ENCODE measurements at regions not wholly inside any gene's neighbourhood (a gene's known extent, or its start where the extent isn't known, plus 50 kb on each side); places are given as distances from the start of the nearest gene placed in this dataset.
A peak's percentile ranks its signal among the peaks of the same experiment; 100 is the strongest.

DNA sequence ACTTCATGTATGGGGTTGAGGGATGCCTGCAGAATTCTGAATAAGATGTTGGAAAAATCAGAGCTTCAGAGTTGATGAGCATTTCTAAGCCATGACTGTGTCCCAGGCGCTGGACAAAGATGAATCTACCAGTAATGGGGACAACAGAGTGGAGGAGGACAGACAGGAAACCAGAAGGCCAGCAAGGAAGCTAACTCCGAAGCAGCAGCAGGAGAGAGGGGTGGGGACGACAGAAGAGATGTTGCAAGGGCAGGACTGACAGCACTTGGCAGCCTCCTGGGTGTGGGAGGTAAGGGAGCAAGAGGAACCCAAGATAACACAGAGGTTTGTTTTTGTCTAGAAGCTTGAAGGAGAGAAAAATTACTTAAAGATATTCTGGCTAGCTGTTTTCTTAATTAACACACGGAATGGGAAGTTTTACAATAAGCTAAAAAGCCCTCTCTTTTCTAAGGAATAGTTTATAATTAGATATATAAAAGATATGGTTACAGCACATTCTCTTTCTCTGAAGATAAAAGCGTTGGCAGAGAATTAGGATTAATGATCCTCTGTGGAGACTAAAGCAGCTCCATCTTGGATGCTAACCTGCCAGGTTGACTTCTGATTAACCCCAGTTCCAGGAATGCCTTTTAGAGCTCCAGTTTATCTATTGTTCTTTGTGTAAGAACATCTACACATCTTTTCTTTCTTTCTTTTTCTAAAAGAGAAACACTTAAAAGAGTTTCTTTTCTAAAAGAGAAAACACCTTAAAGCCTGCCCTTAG lies 92.7 kb downstream of the TENT5C start:
- no peak for DNase-seq
- peak in 1 of 4 donors; percentile 22 for ATAC-seq
- Histone ChIP-seq H3K4me3 (no peak overlapping the region), H3K9me3 (no peaks in the 10 kb centered on the region), H3K4me1 (no peaks in the 10 kb centered on the region), H3K36me3 (no peaks in the 10 kb centered on the region), H3K27ac (no peak overlapping the region), H3K27me3 (no peaks in the 10 kb centered on the region)
- WGBS (ENCODE audit: insufficient coverage, low coverage, low lambda C conversion rate, missing lambda C conversion rate): 31% methylated on average over 5 of the region's 5 CpGs
- TF ChIP-seq, protein P1, sequence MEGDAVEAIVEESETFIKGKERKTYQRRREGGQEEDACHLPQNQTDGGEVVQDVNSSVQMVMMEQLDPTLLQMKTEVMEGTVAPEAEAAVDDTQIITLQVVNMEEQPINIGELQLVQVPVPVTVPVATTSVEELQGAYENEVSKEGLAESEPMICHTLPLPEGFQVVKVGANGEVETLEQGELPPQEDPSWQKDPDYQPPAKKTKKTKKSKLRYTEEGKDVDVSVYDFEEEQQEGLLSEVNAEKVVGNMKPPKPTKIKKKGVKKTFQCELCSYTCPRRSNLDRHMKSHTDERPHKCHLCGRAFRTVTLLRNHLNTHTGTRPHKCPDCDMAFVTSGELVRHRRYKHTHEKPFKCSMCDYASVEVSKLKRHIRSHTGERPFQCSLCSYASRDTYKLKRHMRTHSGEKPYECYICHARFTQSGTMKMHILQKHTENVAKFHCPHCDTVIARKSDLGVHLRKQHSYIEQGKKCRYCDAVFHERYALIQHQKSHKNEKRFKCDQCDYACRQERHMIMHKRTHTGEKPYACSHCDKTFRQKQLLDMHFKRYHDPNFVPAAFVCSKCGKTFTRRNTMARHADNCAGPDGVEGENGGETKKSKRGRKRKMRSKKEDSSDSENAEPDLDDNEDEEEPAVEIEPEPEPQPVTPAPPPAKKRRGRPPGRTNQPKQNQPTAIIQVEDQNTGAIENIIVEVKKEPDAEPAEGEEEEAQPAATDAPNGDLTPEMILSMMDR (IDR thresholded peaks at IDR 0.05): no peak
- no peak for TF ChIP-seq POLR2A (IDR thresholded peaks at IDR 0.05)
- intact Hi-C loops (cut with DNase I): no loop called here

DNA sequence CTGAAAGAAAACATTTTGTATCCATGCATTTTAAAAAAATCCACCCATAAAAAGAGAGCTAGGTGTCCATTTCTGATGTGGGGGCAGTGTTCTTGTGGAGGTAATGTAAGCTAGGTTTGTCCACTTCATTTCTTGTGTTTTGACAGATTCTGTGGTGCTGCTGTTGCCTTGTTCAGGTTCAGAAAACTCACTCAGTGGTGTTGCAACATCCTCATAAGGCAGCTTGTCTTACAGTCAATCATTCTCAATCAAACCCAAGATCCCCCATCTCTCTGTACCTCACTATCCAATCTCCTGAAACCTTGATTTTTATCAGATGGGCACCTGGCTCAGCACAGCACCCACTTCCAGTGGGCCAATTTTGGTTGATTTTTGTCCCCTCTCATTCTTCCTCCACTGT lies 94.1 kb downstream of the TENT5C start:
- TF ChIP-seq POLR2A (IDR thresholded peaks at IDR 0.05): no peak
- TF ChIP-seq, protein P1 (IDR thresholded peaks at IDR 0.05): no peak
- Histone ChIP-seq H3K4me3 (no peak overlapping the region), H3K27me3 (no peaks in the 10 kb centered on the region), H3K36me3 (no peaks in the 10 kb centered on the region), H3K4me1 (no peaks in the 10 kb centered on the region), H3K9me3 (no peaks in the 10 kb centered on the region), H3K27ac (no peak overlapping the region)
- intact Hi-C loops (cut with DNase I): no loop called here
- ATAC-seq (no peak), DNase-seq (no peak)

DNA sequence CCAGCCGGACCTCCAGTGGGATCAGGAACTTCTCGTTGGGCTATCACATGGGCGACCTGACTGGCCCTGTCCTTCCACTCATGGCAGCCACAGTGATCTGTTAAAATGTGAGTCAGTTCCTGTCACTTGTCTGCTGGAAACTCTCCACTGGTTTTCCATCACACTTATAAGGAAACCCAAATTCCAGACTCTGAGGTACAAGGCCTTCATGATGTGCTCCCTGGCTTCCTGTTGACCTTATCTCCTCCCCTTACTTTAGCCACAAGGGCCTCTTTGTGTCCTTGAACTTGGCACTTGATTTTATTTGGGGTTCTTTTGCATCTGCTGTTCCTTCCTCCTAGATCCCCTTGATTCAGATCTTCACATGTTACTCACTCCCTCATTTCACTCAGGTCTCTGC lies 96.8 kb downstream of the TENT5C start:
- no peak for TF ChIP-seq POLR2A (IDR thresholded peaks at IDR 0.05)
- TF ChIP-seq, protein P1 (IDR thresholded peaks at IDR 0.05): no peak
- ATAC-seq: no peak

DNA sequence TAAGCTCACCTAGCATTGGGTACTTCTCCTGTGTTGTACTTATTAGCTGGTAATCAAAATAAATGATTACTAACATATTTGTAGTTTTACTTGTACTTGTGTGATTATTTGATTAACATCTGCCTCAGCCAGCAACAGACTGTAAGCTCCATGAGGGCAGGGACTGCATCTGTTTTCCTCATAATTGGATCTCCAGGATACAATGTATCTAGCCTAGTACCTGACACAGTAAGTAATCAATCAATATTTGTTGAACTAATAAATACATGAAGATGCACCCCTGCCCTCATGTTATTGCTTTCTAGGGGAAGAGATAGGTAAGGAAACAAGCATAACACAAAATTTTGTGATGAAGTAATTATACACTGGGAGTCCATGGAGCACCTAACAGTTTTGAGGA lies 101.5 kb downstream of the TENT5C start:
- no peak for DNase-seq
- H3K27me3 ChIP-seq: no peaks in the 10 kb centered on the region
- ATAC-seq: no peak
- no peaks in the 10 kb centered on the region for H3K9me3 ChIP-seq
- TF ChIP-seq POLR2A (IDR thresholded peaks at IDR 0.05): no peak
- TF ChIP-seq, protein P1 (IDR thresholded peaks at IDR 0.05): no peak
- no peak overlapping the region for H3K4me3 ChIP-seq
- H3K27ac ChIP-seq: no peak overlapping the region
- H3K36me3 ChIP-seq: no peaks in the 10 kb centered on the region
- no peaks in the 10 kb centered on the region for H3K4me1 ChIP-seq
- intact Hi-C loops (cut with DNase I): no loop called here

More for the DNA sequence above, 96.8 kb downstream of the TENT5C start:
- H3K36me3 ChIP-seq: no peaks in the 10 kb centered on the region
- H3K27me3 ChIP-seq: no peaks in the 10 kb centered on the region
- WGBS (ENCODE audit: insufficient coverage, low coverage, low lambda C conversion rate, missing lambda C conversion rate): 7% methylated on average over 2 of the region's 3 CpGs
- H3K4me1 ChIP-seq: no peaks in the 10 kb centered on the region
- intact Hi-C loops (cut with DNase I): no loop called here
- no peaks in the 10 kb centered on the region for H3K9me3 ChIP-seq
- H3K27ac ChIP-seq: no peak overlapping the region
- H3K4me3 ChIP-seq: no peak overlapping the region
- no peak for DNase-seq

All from right lobe of liver (tissue), 6 donors.